Fibroblast of mammary gland (primary cell): ENCODE measurements at regions not wholly inside any gene's neighbourhood (a gene's known extent, or its start where the extent isn't known, plus 50 kb on each side); places are given as distances from the start of the nearest gene placed in this dataset.

Experiments
- DNase-seq: peaks from one replicate; pipeline ENCODE4 v3.0.0-alpha.2; 2010; ENCODE audit warnings: low read depth
- H3K4me3 ChIP-seq: 2 replicates; pipeline ENCODE4 v1.5.1; 2011; ENCODE audit warnings: low read depth, mild to moderate bottlenecking, low read length, moderate library complexity; ENCODE audit not compliant: control insufficient read depth
- CTCF ChIP-seq: conservative IDR thresholded peaks from 2 replicates; pipeline ENCODE4 v1.5.1; 2011; ENCODE audit warnings: low read depth, low read length, inconsistent platforms; ENCODE audit not compliant: control insufficient read depth, insufficient read depth

GRCh38 chr11:26909515-26909914 is 84.4 kb upstream of the FIBIN start:
- no peak for TF ChIP-seq CTCF
- DNase-seq = no peak
- no peak overlapping the region for H3K4me3 ChIP-seq

GRCh38 chr11:26909991-26910591 is 83.8 kb upstream of the FIBIN start:
- TF ChIP-seq CTCF = no peak
- no peak for DNase-seq
- no peak overlapping the region for H3K4me3 ChIP-seq

GRCh38 chr11:26914968-26915367 is 78.9 kb upstream of the FIBIN start:
- no peak for TF ChIP-seq CTCF
- no peak for DNase-seq

GRCh38 chr11:26916805-26917204 is 77.1 kb upstream of the FIBIN start:
- no peak overlapping the region for H3K4me3 ChIP-seq
- TF ChIP-seq CTCF = no peak
- no peak for DNase-seq

More at GRCh38 chr11:26914968-26915367, 78.9 kb upstream of the FIBIN start:
- no peak overlapping the region for H3K4me3 ChIP-seq

GRCh38 chr11:26928582-26928981 is 65.3 kb upstream of the FIBIN start:
- H3K4me3 ChIP-seq = no peak overlapping the region
- no peak for DNase-seq
- TF ChIP-seq CTCF = no peak

GRCh38 chr11:26929806-26930517 is 64.0 kb upstream of the FIBIN start:
- DNase-seq = no peak
- no peak overlapping the region for H3K4me3 ChIP-seq
- TF ChIP-seq CTCF = no peak
